Caki2 (cell line): ENCODE measurements at regions not wholly inside any gene's neighbourhood (a gene's known extent, or its start where the extent isn't known, plus 50 kb on each side); places are given as distances from the start of the nearest gene placed in this dataset.
A peak's percentile ranks its signal among the peaks of the same experiment; 100 is the strongest.
"Not testable (repeated sequence)": the region's sequence is repeated elsewhere in the genome, so short reads cannot be mapped to it uniquely, and the experiment has no call there.

Experiments
- DNase-seq: peaks from one replicate; pipeline ENCODE4 v3.0.0-alpha.2; 2015; ENCODE audit warnings: low read depth
- in situ Hi-C: cut with HindIII; loops from 2 replicates; pipeline ENCODE4 v1.10.0; 2016; ENCODE audit warnings: low sequenced_read_pairs, low pct_unique_long_range_greater_than_20kb, mixed read lengths

GRCh38 chr2:58512878-58513277 is 271.8 kb upstream of the FANCL start:
- in situ Hi-C loops: no loop called here
- DNase-seq: no peak

GRCh38 chr2:58508006-58508405 is 266.9 kb upstream of the FANCL start:
- no peak for DNase-seq
- in situ Hi-C loops: no loop called here

GRCh38 chr2:58503918-58504317 is 262.8 kb upstream of the FANCL start:
- DNase-seq: no peak
- in situ Hi-C loops: no loop called here

GRCh38 chr2:58502931-58503330 is 261.8 kb upstream of the FANCL start:
- DNase-seq: no peak
- in situ Hi-C loops: no loop called here

- DNase-seq: no peak
- in situ Hi-C loops: no loop called here
These were observed 260.4 kb upstream of the FANCL start for GRCh38 chr2:58501371-58502160.

GRCh38 chr2:58497168-58497567 is 256.0 kb upstream of the FANCL start:
- peak; percentile 35 for DNase-seq

GRCh38 chr2:58495806-58496205 is 254.7 kb upstream of the FANCL start:
- no peak for DNase-seq
- in situ Hi-C loops: no loop called here

More at GRCh38 chr2:58497168-58497567, 256.0 kb upstream of the FANCL start:
- in situ Hi-C loops: no loop called here

- DNase-seq: no peak
- in situ Hi-C loops: no loop called here
These were observed 253.0 kb upstream of the FANCL start for GRCh38 chr2:58494071-58494501.

GRCh38 chr2:58484629-58485028 is 243.5 kb upstream of the FANCL start:
- in situ Hi-C loops: no loop called here
- DNase-seq: no peak

- no peak for DNase-seq
- in situ Hi-C loops: no loop called here
These were observed 243.1 kb upstream of the FANCL start for GRCh38 chr2:58484221-58484620.

- no peak for DNase-seq
- in situ Hi-C loops: no loop called here
These were observed 242.2 kb upstream of the FANCL start for GRCh38 chr2:58483307-58483706.

GRCh38 chr2:58481670-58482069 is 240.5 kb upstream of the FANCL start:
- in situ Hi-C loops: no loop called here
- DNase-seq: no peak

GRCh38 chr2:58480141-58480540 is 239.0 kb upstream of the FANCL start:
- no peak for DNase-seq
- in situ Hi-C loops: no loop called here

- in situ Hi-C loops: no loop called here
- no peak for DNase-seq
These were observed 238.5 kb upstream of the FANCL start for GRCh38 chr2:58479535-58480140.

GRCh38 chr2:58476556-58476955 is 235.4 kb upstream of the FANCL start:
- in situ Hi-C loops: no loop called here
- DNase-seq: no peak

GRCh38 chr2:58475756-58476155 is 234.6 kb upstream of the FANCL start:
- in situ Hi-C loops: no loop called here
- no peak for DNase-seq

GRCh38 chr2:58473165-58473564 is 232.0 kb upstream of the FANCL start:
- DNase-seq: no peak
- in situ Hi-C loops: no loop called here

- DNase-seq: no peak
- in situ Hi-C loops: no loop called here
These were observed 225.7 kb upstream of the FANCL start for GRCh38 chr2:58466804-58467203.

GRCh38 chr2:58466021-58466420 is 224.9 kb upstream of the FANCL start:
- in situ Hi-C loops, DNase-seq: not testable (repeated sequence)

- no peak for DNase-seq
- in situ Hi-C loops: no loop called here
These were observed 219.5 kb upstream of the FANCL start for GRCh38 chr2:58460670-58461069.
